Parathyroid adenoma (tissue), 2 donors: ENCODE measurements at regions not wholly inside any gene's neighbourhood (a gene's known extent, or its start where the extent isn't known, plus 50 kb on each side); places are given as distances from the start of the nearest gene placed in this dataset.

Source experiments
- H2AFZ ChIP-seq: fragments of 300-600 bp; sonication (generic); one replicate; pipeline ENCODE4 v1.7.0; 2017; ENCODE audit warnings: antibody characterized with exemption, mild to moderate bottlenecking
- H3K27ac ChIP-seq: fragments of 300-600 bp; sonication (generic); one replicate; pipeline ENCODE4 v1.7.0; 2017
- H3K27me3 ChIP-seq: fragments of 300-600 bp; sonication (generic); one replicate; pipeline ENCODE4 v1.7.0; 2017; ENCODE audit warnings: low read length; ENCODE audit not compliant: control insufficient read depth, insufficient read depth
- H3K36me3 ChIP-seq: fragments of 300-600 bp; sonication (generic); one replicate; pipeline ENCODE4 v1.7.0; 2017; ENCODE audit warnings: low read length; ENCODE audit not compliant: control insufficient read depth, insufficient read depth
- H3K4me1 ChIP-seq: fragments of 300-600 bp; sonication (generic); one replicate; pipeline ENCODE4 v1.7.0; 2017; ENCODE audit warnings: control low read depth
- H3K4me2 ChIP-seq: fragments of 300-600 bp; sonication (generic); one replicate; pipeline ENCODE4 v1.7.0; 2017; ENCODE audit warnings: low read length
- H3K4me3 ChIP-seq: fragments of 300-600 bp; sonication (generic); one replicate; pipeline ENCODE4 v1.7.0; 2017; ENCODE audit warnings: low read depth, low read length
- H3K79me2 ChIP-seq: fragments of 300-600 bp; sonication (generic); one replicate; pipeline ENCODE4 v1.7.0; 2017; ENCODE audit warnings: control low read depth
- H3K9ac ChIP-seq: fragments of 300-600 bp; sonication (generic); one replicate; pipeline ENCODE4 v1.7.0; 2017; ENCODE audit warnings: mild to moderate bottlenecking
- H3K9me3 ChIP-seq: fragments of 300-600 bp; sonication (generic); one replicate; pipeline ENCODE4 v1.7.0; 2017; ENCODE audit warnings: low read length; ENCODE audit not compliant: control insufficient read depth
- CTCF ChIP-seq: fragments of 300-600 bp; sonication (generic); IDR thresholded peaks from one replicate; pipeline ENCODE4 v1.7.0; 2017; ENCODE audit warnings: antibody characterized with exemption, mild to moderate bottlenecking
- donor health status: primary hyperparathyroidism.

- no peak overlapping the region for H2AFZ ChIP-seq
- TF ChIP-seq CTCF: no peak
- no peaks in the 10 kb centered on the region for H3K9me3 ChIP-seq
- no peak overlapping the region for H3K27ac ChIP-seq
- H3K4me3 ChIP-seq: no peak overlapping the region
- H3K4me1 ChIP-seq: no peaks in the 10 kb centered on the region
- no peaks in the 10 kb centered on the region for H3K79me2 ChIP-seq
- no peaks in the 10 kb centered on the region for H3K36me3 ChIP-seq
- no peaks in the 10 kb centered on the region for H3K27me3 ChIP-seq
- H3K9ac ChIP-seq: no peak overlapping the region
- H3K4me2 ChIP-seq: no peak overlapping the region
Observed at GRCh38 chr13:50299546-50300249, 284.5 kb downstream of the KCNRG start.

GRCh38 chr13:50303963-50304721, 288.9 kb downstream of the KCNRG start:
- H3K27me3 ChIP-seq: no peaks in the 10 kb centered on the region
- H3K4me3 ChIP-seq: no peak overlapping the region
- no peaks in the 10 kb centered on the region for H3K36me3 ChIP-seq
- no peak overlapping the region for H3K27ac ChIP-seq
- no peaks in the 10 kb centered on the region for H3K4me1 ChIP-seq
- H3K9ac ChIP-seq: no peak overlapping the region
- no peak for TF ChIP-seq CTCF
- no peaks in the 10 kb centered on the region for H3K9me3 ChIP-seq
- no peak overlapping the region for H2AFZ ChIP-seq
- H3K79me2 ChIP-seq: no peaks in the 10 kb centered on the region
- no peak overlapping the region for H3K4me2 ChIP-seq

DNA sequence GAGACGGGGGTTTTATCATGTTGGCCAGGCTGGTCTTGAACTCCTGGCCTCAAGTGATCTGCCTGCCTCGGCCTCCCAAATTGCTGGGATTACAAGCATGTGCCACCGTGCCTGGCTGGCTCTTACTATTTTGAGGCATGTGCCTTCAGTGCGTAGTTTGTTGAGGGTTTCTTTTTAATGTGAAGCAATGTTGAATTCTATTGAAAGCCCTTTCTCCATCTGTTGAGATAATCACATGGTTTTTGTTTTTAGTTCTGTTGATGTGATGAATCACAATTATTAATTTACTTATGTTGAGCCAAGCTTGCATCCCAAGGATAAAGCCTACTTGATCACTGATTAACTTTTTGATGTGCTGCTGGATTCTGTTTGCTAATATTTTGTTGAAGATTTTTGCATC, 290.9 kb downstream of the KCNRG start:
- Histone ChIP-seq H3K36me3 (no peaks in the 10 kb centered on the region), H3K9me3 (no peaks in the 10 kb centered on the region), H2AFZ (no peak overlapping the region), H3K4me1 (no peaks in the 10 kb centered on the region), H3K9ac (no peak overlapping the region), H3K79me2 (no peaks in the 10 kb centered on the region), H3K27me3 (no peaks in the 10 kb centered on the region), H3K4me3 (no peak overlapping the region), H3K27ac (no peak overlapping the region), H3K4me2 (no peak overlapping the region)
- no peak for TF ChIP-seq CTCF

- no peak overlapping the region for H3K9ac ChIP-seq
- H3K4me3 ChIP-seq: no peak overlapping the region
- no peak overlapping the region for H3K27ac ChIP-seq
- no peak overlapping the region for H2AFZ ChIP-seq
- H3K27me3 ChIP-seq: no peaks in the 10 kb centered on the region
- no peaks in the 10 kb centered on the region for H3K79me2 ChIP-seq
- no peak for TF ChIP-seq CTCF
- H3K9me3 ChIP-seq: no peaks in the 10 kb centered on the region
- no peaks in the 10 kb centered on the region for H3K4me1 ChIP-seq
- H3K4me2 ChIP-seq: no peak overlapping the region
- no peaks in the 10 kb centered on the region for H3K36me3 ChIP-seq
Observed at GRCh38 chr13:50309318-50309717, 294.1 kb downstream of the KCNRG start.
